ENCODE measurements at regions not wholly inside any gene's neighbourhood (a gene's known extent, or its start where the extent isn't known, plus 50 kb on each side); places are given as distances from the start of the nearest gene placed in this dataset.

DNA sequence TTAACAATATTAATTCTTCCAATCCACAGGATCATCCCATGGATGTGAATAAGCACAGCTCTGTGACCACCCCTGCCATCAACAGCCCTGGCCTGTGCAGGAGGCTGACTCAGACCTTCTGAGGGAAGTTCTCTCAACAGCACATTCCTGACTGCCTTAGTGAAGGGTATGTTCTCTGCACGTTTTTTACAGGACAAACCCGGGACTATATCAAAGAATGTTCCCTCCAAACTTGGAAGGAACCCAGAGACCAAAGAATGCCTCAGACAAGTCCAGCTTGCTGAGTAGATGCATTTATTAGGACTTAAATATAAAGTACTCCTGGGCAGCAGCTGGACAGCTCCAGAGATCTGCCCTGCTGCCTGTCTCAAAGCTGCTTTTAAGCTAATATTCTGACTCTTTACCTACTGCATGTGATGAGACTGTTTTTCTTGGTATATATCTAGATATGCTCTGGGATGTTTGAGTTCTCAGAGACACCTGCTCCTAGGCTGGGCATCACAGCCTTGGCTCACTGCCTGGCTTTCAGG, 1127.8 kb upstream of the PRKX start:
- DNase-seq, result no peak
- H3K4me1 ChIP-seq, result no peaks in the 10 kb centered on the region
- TF ChIP-seq, protein P1, sequence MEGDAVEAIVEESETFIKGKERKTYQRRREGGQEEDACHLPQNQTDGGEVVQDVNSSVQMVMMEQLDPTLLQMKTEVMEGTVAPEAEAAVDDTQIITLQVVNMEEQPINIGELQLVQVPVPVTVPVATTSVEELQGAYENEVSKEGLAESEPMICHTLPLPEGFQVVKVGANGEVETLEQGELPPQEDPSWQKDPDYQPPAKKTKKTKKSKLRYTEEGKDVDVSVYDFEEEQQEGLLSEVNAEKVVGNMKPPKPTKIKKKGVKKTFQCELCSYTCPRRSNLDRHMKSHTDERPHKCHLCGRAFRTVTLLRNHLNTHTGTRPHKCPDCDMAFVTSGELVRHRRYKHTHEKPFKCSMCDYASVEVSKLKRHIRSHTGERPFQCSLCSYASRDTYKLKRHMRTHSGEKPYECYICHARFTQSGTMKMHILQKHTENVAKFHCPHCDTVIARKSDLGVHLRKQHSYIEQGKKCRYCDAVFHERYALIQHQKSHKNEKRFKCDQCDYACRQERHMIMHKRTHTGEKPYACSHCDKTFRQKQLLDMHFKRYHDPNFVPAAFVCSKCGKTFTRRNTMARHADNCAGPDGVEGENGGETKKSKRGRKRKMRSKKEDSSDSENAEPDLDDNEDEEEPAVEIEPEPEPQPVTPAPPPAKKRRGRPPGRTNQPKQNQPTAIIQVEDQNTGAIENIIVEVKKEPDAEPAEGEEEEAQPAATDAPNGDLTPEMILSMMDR (IDR thresholded peaks at IDR 0.05), result no peak
- no peaks in the 10 kb centered on the region for H3K27me3 ChIP-seq
- H3K36me3 ChIP-seq, result no peaks in the 10 kb centered on the region
- no peak overlapping the region for H3K27ac ChIP-seq
- peaks cover 0 to 6% (median 4%) of the 10 kb centered on the region in 3 donors for H3K9me3 ChIP-seq
- intact Hi-C loops (cut with DNase I; ENCODE audit: low total_unique reads), result no loop called here
- H3K4me3 ChIP-seq, result no peak overlapping the region

DNA sequence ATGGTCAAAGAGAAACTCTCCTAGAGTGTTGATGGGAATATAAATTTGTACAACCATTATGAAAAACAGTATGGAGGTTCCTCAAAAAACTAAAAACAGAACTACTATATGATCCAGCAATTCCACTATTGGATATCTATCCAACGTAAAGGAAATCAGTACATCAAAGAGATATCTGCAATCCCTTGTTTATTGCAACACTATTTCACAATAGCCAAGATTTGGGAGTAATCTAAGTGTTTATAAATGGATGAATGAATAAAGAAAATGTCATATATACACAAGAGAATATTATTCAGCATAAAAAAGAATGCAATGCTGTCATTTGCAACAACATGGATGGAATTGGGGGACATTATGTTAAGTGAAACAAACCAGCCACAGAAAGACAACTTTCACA, 1118.1 kb upstream of the PRKX start:
- H3K27ac ChIP-seq, result no peak overlapping the region
- no peak for DNase-seq
- intact Hi-C loops (cut with DNase I; ENCODE audit: low total_unique reads), result no loop called here
- H3K4me1 ChIP-seq, result no peaks in the 10 kb centered on the region
- peaks cover 0 to 4% (median 0%) of the 10 kb centered on the region in 3 donors for H3K9me3 ChIP-seq
- H3K4me3 ChIP-seq, result no peak overlapping the region
- H3K27me3 ChIP-seq, result no peaks in the 10 kb centered on the region
- TF ChIP-seq, protein P1 (IDR thresholded peaks at IDR 0.05), result no peak
- no peaks in the 10 kb centered on the region for H3K36me3 ChIP-seq

DNA sequence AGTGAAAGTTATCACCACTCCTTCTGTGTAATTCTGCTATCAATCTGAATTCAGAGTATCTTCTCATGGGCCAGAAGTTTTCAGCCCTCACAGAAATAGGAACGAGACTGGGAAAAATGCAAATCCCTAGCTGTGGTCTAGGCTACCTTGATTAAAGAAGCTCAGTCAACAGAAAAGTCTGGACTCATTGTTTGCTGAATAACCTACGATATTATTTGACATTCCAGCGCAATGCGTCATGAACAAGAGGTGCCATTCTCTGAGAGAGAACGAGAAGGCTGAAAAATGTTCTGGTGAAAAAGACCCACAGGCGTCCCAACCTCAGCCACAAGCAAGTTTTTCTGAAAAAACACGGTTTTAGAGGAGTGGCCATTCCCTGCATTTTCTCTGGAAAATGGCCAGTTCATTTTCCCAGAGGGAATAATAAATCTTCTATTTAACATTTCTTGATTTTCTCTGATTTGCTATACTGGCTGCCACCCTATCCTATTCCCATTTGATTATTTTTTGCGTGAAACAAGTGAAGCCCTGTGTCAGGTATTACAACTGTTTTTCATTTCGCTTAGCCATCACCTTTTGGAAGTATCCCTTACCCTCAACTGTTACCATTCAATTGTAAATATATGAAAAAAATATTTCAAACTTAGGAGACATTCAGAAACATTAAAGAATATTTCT, 1117.6 kb upstream of the PRKX start:
- intact Hi-C loops (cut with DNase I; ENCODE audit: low total_unique reads), result no loop called here
- H3K27ac ChIP-seq, result no peak overlapping the region

DNA sequence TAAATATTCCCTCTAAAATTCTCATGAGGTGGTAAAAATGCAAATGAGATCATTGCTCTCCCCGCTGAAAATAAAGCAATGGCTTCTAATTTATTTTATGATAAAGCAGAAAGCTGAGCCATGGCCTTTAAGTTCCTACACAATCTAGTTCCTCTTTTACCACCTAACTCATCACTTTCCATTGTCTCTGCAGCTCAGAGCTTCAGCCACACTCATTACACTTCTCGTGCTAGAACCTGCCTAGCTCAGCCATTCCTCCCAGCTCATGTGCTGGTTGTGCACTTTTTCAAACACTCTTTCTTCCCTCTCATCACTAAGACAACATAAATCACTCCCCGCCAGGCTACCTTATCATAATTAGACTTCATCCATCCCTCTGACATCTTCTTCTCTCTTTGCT, 1112.1 kb upstream of the PRKX start:
- intact Hi-C loops (cut with DNase I; ENCODE audit: low total_unique reads), result no loop called here
- H3K4me3 ChIP-seq, result no peak overlapping the region
- no peaks in the 10 kb centered on the region for H3K27me3 ChIP-seq
- peak in 1 of 2 donors; percentile 19 for DNase-seq
- H3K9me3 ChIP-seq, result no peaks in the 10 kb centered on the region
- no peak overlapping the region for H3K27ac ChIP-seq
- no peaks in the 10 kb centered on the region for H3K4me1 ChIP-seq
- TF ChIP-seq, protein P1 (IDR thresholded peaks at IDR 0.05), result no peak
- H3K36me3 ChIP-seq, result no peaks in the 10 kb centered on the region

More for the DNA sequence above, 1117.6 kb upstream of the PRKX start:
- DNase-seq, result no peak
- Histone ChIP-seq H3K4me3 (no peak overlapping the region), H3K27me3 (no peaks in the 10 kb centered on the region), H3K4me1 (no peaks in the 10 kb centered on the region), H3K36me3 (no peaks in the 10 kb centered on the region), H3K9me3 (peaks cover 0 to 4% (median 0%) of the 10 kb centered on the region in 3 donors)
- TF ChIP-seq, protein P1 (IDR thresholded peaks at IDR 0.05), result no peak

DNA sequence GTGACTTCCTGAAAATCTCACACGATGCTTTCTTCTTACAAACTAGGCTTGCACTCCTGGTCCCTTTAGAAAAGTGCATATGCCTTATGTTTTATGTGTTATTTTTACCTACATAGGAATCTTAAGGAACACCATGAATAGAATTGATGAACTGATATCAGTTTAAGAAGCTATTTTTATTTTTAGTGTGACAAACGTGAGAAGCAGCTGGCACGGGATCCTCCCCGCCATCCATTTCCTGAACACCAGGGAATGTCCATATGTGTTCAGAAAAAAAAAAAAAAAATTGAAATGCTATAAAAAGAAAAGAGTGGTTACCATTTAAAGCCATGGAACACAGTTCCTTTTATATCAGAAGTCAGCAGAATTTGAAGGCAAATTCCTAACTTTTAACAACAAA, 1096.1 kb upstream of the PRKX start:
- H3K36me3 ChIP-seq, result no peaks in the 10 kb centered on the region
- intact Hi-C loops (cut with DNase I; ENCODE audit: low total_unique reads), result no loop called here
- H3K27ac ChIP-seq, result no peak overlapping the region
- no peak overlapping the region for H3K4me3 ChIP-seq
- H3K27me3 ChIP-seq, result no peaks in the 10 kb centered on the region
- TF ChIP-seq, protein P1 (IDR thresholded peaks at IDR 0.05), result no peak
- no peaks in the 10 kb centered on the region for H3K4me1 ChIP-seq
- no peak for DNase-seq
- H3K9me3 ChIP-seq, result peaks cover 0 to 4% (median 0%) of the 10 kb centered on the region in 3 donors

Data from tibial artery (tissue), 4 donors.